Endometrium (tissue), 2 donors: ENCODE measurements at regions not wholly inside any gene's neighbourhood (a gene's known extent, or its start where the extent isn't known, plus 50 kb on each side); places are given as distances from the start of the nearest gene placed in this dataset.

ENCODE experiments used
- FAIRE-seq: peaks from 2 replicates; lab custom pipeline; 2012; peaks lifted over from hg19 to GRCh38; lab: Jason Lieb, UNC
- donor health status: control.
- donor health status: control.

GRCh38 chr16:64406770-64407181, 715.1 kb downstream of the CDH11 start:
- FAIRE-seq: peak; percentile 87

- FAIRE-seq: no peak
Measured at GRCh38 chr16:64403352-64403751, 718.5 kb downstream of the CDH11 start.

- no peak for FAIRE-seq
Measured at GRCh38 chr16:64398793-64399192, 723.1 kb downstream of the CDH11 start.

- FAIRE-seq: no peak
Measured at GRCh38 chr16:64397945-64398508, 723.8 kb downstream of the CDH11 start.

- no peak for FAIRE-seq
Measured at GRCh38 chr16:64397042-64397441, 724.8 kb downstream of the CDH11 start.

- no peak for FAIRE-seq
Measured at GRCh38 chr16:64394061-64394460, 727.8 kb downstream of the CDH11 start.

- FAIRE-seq: no peak
Measured at GRCh38 chr16:64392456-64392855, 729.4 kb downstream of the CDH11 start.

GRCh38 chr16:64391063-64391600, 730.7 kb downstream of the CDH11 start:
- no peak for FAIRE-seq

GRCh38 chr16:64390102-64390501, 731.8 kb downstream of the CDH11 start:
- FAIRE-seq: no peak

GRCh38 chr16:64384636-64385035, 737.2 kb downstream of the CDH11 start:
- no peak for FAIRE-seq

GRCh38 chr16:64381979-64382378, 739.9 kb downstream of the CDH11 start:
- FAIRE-seq: no peak

GRCh38 chr16:64380751-64381150, 741.1 kb downstream of the CDH11 start:
- FAIRE-seq: no peak

- no peak for FAIRE-seq
Measured at GRCh38 chr16:64375391-64375980, 746.4 kb downstream of the CDH11 start.

- FAIRE-seq: no peak
Measured at GRCh38 chr16:64370112-64370511, 751.8 kb downstream of the CDH11 start.

- no peak for FAIRE-seq
Measured at GRCh38 chr16:64365448-64365931, 756.4 kb downstream of the CDH11 start.

GRCh38 chr16:64364894-64365293, 757.0 kb downstream of the CDH11 start:
- FAIRE-seq: no peak

- FAIRE-seq: no peak
Measured at GRCh38 chr16:64364416-64364815, 757.4 kb downstream of the CDH11 start.

- FAIRE-seq: no peak
Measured at GRCh38 chr16:64364016-64364415, 757.8 kb downstream of the CDH11 start.

GRCh38 chr16:64363039-64363438, 758.8 kb downstream of the CDH11 start:
- no peak for FAIRE-seq

- no peak for FAIRE-seq
Measured at GRCh38 chr16:64362193-64362592, 759.7 kb downstream of the CDH11 start.

- FAIRE-seq: peak; percentile 79
Measured at GRCh38 chr16:64361753-64362152, 760.1 kb downstream of the CDH11 start.

GRCh38 chr16:64358291-64358690, 763.6 kb downstream of the CDH11 start:
- FAIRE-seq: no peak

- FAIRE-seq: peak; percentile 88
Measured at GRCh38 chr16:64356267-64356666, 765.6 kb downstream of the CDH11 start.

- FAIRE-seq: no peak
Measured at GRCh38 chr16:64352246-64352645, 769.6 kb downstream of the CDH11 start.
